Stimulated activated CD8-positive, alpha-beta memory T cell treated with anti-CD3 and anti-CD28 coated beads, Interleukin-4, amount 100 ng/mL, for 24 hours (primary cell): ENCODE measurements at regions not wholly inside any gene's neighbourhood (a gene's known extent, or its start where the extent isn't known, plus 50 kb on each side); places are given as distances from the start of the nearest gene placed in this dataset.
A peak's percentile ranks its signal among the peaks of the same experiment; 100 is the strongest.

Source experiments
- DNase-seq: peaks from one replicate; pipeline ENCODE4 v3.0.0-alpha.2; 2020; ENCODE audit warnings: low read depth

DNA sequence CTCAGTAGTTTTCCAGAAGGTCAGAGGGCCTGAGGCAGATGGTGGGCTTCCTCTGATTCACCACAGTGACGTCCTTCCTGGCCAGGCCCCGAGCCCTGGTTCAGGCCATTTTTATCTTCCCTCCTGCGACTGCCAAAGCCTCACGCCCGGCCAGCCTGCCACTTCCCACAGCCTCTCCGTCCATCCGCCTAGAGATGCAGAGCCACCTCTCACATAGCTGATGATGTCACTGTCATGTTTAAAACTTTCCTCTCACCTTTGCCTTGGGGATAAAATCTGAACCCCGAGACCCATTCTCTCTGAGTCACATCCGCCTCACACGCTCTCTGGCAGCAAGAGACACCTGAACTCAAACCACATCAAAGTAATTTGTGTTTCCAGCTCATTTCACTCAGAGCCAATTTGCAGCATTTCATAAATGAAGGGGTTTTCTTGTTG, 175.3 kb downstream of the QDPR start:
- DNase-seq = peak; percentile 39

DNA sequence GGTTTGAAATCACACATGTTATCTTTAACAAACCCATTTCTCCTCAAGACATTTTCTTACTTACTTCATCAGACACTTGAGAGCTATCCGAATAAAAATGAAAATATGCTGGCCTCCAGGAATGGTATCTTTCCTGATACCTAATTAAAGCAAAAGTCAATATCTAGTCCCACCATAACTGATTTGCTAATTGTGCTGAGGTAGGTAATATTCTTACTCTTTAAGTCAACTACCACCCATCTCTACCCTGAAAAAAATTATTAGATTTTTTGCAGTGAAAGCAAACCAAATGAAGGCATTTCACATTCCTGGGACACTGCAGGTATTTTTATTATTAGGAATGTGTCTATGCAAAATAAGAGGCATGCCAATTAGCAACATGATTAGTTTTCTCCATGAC, 175.8 kb downstream of the QDPR start:
- no peak for DNase-seq

DNA sequence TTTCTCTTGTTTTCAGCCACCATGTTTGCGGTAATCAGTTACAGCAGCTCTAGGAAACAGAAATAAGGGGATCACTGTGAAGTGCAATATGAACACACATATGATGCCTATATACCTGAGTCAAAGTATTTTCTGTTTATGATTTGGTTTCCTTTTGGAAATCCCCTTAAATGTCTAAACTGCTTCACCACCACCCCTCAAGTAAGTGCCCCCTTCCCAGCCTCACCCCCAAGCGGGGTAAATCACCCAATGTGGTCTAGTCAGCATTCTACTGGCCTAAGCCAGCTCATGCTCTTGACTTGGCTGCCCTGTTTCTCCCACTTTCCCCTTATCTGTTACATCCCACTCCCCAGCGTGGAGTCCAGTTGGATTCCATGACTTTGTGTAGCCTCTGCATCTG, 176.5 kb downstream of the QDPR start:
- DNase-seq = no peak

DNA sequence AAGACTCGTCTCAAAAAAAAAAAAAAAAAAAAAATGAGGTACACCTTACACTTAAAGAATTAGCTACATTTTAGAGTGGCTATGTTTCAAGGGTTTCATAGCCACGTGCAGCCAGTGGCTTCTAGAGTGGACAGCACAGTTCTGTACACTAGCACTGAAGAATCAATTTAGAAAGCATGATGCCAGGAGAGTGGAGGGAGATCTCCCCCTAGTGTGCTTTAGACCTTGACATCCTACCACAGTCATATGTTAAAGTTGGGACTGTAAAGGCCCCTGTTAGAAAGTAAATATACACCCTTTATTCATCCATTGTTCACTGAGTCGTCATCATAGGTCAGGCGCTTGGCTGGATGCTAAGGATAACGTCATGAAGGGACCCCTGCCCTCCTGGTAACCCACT, 179.4 kb downstream of the QDPR start:
- DNase-seq = no peak

DNA sequence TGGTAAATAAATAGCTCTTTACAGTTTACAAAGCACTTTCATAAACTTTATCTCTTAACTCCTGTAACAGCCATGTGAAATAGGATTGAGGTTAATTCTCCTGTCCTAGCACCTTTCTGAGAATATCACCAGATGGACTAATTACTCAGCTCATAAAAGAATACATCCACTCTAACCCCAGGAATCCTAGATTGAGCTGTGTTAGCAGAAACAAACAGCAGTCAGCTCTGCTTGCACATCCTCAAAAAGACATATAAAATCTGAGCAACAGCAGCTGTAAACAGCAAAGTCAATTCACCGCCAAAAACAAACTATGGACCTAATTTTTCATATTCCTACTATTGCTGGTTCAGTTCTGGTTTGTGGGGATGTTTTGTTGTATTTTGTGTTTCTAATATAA, 182.8 kb downstream of the QDPR start:
- DNase-seq = no peak

DNA sequence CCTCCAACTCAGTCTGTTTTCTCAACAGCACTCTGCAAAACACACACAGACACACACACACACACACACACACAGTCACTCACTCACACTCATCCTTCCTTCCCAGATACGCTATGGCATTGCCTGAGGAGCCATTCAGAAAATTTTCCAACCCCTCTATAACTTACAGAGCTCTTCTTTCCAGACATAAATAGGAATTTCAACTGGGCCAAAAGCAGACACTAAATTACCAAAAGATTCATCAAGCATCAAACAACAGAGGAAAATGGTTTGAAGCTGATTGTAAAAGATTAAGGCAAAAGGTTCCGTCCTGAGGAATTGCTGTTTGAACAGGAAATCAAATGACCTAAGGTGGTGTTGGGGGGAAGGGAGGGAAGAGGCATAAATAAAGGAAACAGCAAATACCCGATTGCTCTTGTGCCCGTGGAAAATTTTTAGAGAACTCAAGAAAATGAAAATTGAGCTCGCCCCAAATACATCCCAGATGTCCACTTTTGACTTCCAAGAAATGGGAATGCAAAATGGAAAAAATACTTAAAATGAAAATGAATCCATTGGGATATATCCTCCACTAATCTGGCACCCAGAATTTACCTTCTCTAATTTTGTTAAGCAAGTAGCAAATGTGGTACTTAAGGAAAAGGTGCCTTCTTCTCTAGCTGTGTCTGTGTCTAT, 183.6 kb downstream of the QDPR start:
- no peak for DNase-seq

DNA sequence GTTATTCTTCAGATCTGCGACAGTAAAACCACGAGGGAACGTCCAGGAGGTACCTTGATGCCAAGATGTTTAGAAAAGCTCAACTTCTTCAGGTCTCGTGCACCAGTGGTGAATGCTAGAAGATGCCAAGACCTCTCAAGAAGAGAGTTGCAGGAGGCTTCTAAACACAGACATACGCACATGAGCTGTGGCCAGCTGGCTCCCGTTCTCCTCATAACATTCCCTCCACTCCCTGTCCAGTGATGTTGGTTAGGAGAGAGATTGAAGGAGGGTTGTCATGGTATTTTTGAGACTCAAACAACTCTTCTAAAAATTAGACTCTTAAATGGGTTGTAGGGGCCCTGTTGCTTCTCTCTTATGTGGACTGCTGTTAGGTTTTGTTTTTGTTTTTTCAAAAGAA, 184.3 kb downstream of the QDPR start:
- no peak for DNase-seq

DNA sequence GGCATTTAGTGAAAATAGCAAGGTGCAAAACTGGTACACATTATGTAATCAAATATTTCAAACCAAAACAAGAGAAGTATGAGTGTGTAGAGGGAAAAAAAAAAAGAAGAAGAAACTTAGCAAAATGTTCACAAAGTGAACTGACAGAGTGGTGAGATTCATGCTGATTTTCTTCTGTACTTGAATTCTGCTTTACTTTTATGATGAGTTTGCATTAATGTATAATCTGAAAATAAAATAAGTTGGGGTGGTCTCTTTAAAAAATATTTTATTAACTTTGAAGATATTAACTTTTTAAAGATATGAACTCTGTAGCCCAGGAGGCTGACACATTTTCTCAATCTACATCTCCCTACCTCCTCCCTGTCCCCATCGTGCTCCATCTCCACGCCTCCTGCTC, 185.1 kb downstream of the QDPR start:
- no peak for DNase-seq

DNA sequence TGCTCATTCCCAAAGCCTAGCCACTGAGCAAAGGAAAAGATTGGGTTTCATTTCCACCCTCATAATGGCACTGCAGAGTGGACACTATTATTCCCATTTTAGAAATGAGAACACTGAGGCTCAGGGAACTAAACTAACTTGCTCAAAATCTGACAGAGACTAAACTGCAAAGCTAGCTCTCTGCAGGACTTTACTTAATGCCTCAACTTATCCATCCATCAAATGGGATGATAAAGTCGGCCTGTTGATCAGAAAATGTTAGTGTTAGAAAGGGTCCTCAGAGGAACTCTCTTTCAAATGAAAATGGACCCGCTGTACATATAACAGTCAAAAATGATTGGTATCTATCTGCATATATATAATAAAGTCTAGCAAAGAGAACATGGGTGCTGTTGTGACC, 186.8 kb downstream of the QDPR start:
- DNase-seq = no peak

DNA sequence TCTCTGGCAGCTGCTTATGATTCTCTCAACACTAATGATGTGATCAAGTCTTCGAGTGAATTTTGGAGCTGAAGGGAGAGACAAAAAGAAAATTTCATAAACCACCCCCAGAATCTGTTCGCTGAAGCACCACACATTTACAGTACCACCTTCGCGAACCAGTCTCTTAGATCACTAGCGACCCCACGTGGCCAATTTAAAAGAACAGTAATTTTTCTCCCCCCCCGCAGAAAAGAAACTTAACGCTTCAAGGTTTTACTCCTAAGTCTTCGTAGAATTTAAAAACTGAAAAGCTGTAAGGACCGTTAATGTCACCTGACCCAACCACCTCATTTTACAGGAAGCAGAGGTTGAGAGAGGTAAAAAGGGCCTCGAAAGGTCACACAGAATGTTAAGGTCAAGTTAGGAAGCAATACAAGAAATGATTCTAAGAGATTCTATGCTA, 187.5 kb downstream of the QDPR start:
- peak; percentile 25 for DNase-seq

DNA sequence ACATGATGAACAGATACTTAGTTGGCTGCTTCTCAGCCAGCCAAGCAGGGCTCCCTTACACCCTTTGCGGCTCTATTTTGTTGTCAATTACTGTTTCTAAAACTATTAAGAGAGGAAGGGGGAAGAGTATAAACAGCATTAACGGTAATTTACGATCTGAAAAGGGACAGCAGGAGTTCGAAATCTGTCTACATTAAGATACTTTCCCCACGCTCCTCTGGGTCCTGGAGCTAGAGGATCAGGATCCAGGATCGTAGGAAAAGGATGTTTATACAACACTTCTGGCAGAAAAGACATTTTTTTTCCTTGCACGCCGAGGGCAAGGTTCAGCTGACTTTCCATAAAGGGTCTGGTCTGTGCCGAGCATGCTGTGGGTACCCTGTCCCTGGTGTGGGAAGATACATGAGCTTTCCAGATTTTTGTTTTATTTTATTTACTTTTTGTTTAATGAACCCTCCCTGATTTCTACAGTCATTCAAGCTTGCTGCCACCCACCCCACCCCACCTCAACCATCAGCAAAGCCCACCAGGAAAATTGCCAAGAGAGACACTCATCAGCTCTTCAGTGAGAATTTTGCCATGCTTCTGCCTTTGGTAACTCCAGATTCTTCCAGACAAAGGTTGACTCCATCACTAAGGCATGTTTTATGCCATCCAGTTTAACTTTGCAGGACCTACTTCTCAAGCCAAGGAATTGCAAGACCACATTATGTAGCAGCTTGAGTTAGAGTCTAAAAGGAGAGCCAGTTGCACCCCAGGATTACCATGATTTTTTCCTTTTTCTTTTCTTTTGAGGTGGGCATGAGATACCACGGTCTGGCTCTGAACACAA, 188.1 kb downstream of the QDPR start:
- no peak for DNase-seq

DNA sequence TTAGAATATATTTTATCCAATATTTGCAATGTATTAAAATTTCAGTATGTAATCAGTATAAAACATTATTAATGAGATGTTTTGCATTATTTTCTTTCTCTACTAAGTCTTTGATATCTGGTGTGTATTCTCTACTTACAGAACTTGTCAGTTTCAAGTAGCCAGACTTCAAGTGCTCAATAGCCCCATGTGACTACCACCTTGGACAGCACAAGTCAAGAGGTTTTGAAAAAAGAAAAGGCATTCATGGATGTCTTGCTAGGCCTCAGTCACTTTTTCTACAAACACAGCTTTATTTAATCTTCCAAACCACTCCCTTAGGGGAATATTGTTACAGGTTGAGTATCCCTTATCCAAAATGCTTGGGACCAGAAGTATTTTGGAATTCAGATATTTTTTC, 189.4 kb downstream of the QDPR start:
- DNase-seq = no peak

DNA sequence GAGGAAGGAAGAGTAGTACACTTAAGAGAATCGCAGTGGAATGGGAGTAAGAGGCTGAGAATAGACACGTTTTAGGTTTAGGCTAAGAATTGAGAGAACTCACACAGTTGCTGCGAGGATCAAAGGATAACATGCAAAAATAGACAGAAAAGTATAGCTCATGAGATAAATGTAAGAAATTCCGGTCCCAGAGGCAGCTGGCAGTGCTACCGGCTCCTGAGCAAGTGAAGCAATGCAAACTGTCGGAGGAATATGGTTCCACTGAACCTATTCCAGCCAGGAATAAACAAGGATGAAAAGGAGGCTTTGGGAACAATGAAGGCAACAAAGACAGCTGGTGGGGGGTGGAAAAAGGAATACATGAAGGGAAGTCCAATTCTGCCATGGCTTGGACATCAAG, 191.8 kb downstream of the QDPR start:
- no peak for DNase-seq

DNA sequence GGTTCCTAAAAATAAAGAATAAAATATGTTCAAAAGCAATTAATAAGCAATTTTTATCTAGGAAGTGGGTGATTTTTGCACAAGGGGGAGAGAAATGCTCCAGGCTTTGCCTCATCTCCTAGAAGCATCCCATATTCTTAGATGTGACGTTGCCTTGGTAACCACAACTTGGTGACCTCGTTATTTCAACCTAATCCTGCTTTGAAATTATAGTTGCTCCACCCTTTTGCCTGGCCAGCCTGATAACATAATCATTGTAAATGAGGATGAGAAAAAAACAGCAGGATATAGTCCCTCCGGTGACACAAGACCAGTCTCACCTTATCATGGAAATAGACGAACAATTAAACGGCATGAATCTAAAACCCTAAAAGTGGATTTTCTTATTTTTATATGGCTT, 194.4 kb downstream of the QDPR start:
- DNase-seq = no peak

DNA sequence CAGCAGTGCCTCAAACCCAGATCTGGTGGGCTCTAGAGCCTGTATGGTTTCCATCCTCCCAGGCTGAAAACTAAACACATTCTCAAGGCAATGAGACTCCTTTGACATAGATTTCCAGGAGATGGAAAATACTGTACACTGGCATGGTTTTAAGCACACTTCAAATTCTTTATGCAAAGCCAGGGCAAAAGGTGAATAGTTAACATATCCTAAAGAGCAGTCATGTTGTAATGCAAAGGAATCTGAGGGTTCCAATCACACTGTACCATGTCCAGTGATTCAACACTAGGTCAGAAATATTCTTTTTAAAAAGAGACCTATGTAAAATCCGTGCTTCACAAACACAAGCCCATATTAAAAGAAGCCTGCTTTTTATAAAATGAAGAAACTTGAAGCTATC, 195.3 kb downstream of the QDPR start:
- no peak for DNase-seq

DNA sequence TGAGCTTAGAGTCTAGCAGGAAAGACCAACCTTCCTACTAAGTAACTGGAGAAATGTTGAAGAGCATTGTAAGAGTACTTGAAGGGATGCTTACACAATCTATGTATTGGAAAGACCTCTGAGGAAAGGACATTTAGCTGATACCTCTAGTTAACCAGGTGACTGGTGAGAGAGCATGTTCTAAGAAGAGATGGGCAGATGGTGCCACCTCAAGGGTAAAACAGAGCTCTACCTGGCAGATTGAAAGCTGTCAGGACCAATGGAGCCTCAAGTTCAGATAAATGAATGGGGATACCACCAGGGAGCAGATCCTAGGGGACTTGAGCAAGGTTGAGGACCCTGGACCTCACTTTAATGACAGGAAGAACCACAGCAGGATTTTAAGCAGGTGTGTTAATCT, 196.4 kb downstream of the QDPR start:
- DNase-seq = no peak

DNA sequence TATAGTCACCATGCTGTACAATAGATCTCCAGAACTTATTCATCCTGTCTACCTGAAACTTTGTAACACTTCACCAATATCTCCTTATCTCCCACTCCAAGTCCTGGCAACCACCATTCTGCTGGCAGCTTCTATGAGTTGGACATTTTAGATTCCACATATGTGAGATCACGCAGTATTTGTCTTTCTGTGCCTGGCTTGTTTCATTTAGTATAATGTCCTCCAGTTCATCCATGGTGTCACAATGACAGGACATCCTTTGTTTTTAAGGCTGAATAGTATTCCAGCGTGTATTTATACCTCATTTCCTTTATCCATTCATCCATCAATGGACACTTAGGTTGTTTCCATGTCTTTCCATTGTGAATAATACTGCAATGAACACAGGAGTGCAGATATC, 198.7 kb downstream of the QDPR start:
- no peak for DNase-seq

DNA sequence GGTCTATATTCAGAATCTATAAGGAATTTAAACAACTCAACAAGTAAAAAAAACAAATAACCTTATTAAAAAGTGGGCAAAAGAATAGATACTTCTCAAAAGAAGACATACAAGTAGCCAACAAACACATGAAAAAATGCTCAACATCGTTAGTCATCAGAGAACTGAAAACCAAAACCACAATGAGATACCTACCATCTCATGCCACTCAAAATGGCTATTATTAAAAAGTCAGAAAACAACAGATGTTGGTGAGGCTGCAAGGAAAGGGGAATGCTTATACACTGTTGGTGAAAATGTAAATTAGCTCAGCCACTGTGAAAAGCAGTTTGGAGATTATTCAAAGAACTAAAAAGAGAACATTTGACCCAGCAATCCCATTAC, 201.6 kb downstream of the QDPR start:
- DNase-seq = no peak

DNA sequence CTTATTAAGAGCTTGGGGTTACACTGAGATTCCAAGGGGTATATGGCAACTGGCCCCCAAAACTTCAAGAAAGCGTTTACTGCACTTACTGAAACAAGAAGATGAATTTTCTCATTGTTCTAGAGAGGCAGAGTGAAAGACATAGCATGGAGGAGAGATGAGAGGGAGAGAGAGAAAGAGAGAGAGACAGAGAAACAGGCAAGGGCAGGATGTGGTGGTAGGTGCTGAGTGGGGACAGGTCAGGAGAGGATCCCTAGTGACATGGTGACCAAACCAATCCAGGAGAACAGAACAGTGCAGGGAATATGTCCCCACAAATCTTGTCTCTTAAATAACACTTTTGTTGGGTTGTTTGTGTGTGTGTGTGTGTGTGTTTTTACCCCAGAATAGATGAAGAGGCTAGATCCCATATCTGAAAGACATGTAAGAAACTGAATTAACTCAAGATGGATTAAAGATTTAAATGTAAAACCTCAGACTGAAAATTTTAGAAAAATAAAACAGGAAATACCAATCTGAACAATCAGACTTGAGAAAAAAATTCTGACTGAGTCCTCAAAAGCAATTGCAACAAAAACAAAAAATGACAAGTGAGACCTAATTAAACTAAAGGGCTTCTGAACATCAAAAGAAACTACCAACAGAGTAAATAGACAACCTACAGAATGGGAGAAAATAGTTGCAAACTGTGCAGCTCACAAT, 202.2 kb downstream of the QDPR start:
- DNase-seq = no peak

DNA sequence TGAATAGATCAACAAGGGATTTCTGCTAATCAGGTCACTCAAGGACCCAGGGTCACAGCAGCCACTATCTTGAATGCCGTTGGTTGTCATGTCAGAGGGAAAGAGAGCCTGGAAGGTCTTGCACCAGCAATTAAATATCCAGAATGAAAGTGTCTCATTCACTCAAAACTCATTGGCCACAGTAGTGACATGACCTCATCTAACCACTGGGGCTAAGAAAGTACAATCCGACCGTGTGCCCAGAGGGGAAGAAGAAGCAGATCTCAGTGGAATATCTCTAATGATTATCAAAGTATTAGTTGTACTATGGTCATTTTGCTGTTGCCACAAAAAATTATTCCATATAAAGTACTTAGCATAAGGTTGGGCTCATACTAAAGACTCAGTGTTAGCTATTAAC, 210.0 kb downstream of the QDPR start:
- no peak for DNase-seq

DNA sequence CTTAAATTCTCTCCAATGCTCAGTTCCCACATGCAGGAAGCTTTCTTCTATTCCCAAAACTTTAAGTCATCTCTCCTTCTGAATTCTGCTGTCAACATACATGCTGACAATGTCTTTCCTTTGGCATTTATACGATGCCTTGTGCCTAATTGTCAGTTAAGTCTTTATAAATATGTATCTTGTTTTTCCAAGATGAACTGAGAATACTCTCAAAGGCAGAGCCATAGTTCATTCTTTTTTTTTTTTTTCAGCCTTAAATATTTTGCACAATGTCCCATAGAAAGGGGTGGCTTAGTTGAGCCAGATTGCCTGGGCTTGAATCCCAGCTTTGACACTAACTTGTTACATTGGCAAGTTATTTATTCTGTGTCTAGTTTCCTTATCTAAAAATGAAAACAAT, 210.6 kb downstream of the QDPR start:
- DNase-seq = no peak

DNA sequence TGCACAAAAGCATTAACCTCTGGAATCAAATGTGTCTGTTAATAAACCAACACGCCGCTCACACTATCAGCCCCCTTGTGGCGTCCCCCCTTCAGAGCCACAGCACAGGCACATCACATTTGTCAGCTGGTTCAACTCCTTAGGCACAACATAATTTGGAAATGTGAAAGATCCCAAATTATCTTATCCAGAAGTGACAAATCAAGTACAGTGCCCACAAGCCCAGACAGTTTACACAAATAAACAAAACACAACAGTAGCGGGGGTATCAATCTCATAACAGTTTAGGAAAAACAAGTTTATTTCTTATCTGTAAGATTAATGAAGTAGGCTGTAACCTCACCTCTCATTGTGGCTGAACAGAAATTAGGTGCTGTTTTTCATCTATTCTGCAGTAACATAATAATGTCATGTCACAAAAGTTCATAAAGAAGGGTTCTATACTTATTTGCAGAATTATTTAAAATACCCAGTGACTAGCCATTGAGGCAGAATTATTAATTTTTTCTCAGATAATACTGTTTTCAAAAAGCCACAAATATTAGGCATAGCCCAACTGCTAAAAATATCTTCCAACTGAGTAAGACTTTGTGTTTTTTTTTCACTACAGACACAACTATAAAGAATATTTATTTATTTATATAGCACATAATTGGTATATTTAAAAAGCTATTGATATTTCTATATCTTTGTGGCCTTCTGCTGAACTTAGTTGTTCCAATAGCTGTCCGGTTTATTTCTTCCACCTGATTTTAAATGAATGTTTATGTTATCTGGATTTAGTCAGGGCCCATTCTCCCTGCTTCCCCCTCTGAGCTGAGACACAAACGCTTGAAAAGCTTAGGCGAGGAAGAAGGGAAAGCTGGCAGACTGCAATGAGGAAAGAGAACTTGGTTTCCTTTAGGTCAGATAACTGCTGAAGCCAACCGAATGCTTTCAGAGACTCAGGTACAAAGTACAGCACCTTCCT, 214.7 kb downstream of the QDPR start:
- DNase-seq = no peak
